ENCODE measurements at regions not wholly inside any gene's neighbourhood (a gene's known extent, or its start where the extent isn't known, plus 50 kb on each side); places are given as distances from the start of the nearest gene placed in this dataset.
"Not testable (repeated sequence)": the region's sequence is repeated elsewhere in the genome, so short reads cannot be mapped to it uniquely, and the experiment has no call there.

DNA sequence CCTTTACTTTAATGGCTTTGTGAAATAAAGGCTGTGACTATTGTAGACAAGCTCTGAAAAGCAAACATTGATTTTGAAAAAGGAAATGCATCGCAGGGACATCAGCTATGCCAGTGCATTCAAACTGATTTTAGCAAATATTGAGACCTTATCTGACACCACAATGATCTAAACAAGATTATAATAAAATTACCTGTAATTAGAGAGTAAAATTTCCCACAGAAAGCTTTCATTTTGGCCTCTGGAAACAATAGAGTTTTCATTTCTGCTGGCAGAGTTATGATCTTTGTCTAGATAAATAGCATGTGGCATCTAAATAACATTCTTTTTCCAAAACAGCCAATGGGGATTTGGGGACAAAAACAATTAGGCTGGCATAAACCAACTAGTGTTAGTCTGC is 650.4 kb upstream of the PRMT6 start:
- H3K27ac ChIP-seq, result no peak overlapping the region
- no peaks in the 10 kb centered on the region for H3K9me2 ChIP-seq (replicated peaks; ENCODE audit: insufficient read depth)
- no peaks in the 10 kb centered on the region for H3K4me1 ChIP-seq (ENCODE audit: insufficient read depth)
- no peak overlapping the region for H3K4me3 ChIP-seq
- no peak overlapping the region for H2AFZ ChIP-seq
- no peaks in the 10 kb centered on the region for H3K36me3 ChIP-seq (replicated peaks; ENCODE audit: insufficient read depth, low read depth)
- H3K4me2 ChIP-seq, result no peak overlapping the region
- TF ChIP-seq, protein P1, sequence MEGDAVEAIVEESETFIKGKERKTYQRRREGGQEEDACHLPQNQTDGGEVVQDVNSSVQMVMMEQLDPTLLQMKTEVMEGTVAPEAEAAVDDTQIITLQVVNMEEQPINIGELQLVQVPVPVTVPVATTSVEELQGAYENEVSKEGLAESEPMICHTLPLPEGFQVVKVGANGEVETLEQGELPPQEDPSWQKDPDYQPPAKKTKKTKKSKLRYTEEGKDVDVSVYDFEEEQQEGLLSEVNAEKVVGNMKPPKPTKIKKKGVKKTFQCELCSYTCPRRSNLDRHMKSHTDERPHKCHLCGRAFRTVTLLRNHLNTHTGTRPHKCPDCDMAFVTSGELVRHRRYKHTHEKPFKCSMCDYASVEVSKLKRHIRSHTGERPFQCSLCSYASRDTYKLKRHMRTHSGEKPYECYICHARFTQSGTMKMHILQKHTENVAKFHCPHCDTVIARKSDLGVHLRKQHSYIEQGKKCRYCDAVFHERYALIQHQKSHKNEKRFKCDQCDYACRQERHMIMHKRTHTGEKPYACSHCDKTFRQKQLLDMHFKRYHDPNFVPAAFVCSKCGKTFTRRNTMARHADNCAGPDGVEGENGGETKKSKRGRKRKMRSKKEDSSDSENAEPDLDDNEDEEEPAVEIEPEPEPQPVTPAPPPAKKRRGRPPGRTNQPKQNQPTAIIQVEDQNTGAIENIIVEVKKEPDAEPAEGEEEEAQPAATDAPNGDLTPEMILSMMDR (IDR thresholded peaks at IDR 0.05; ENCODE audit: poor library complexity), result no peak
- TF ChIP-seq EZH2phosphoT487 (IDR thresholded peaks at IDR 0.05; ENCODE audit: low read depth, severe bottlenecking, unreplicated experiment) (no peak), EZH2 (IDR thresholded peaks at IDR 0.05; ENCODE audit: borderline replicate concordance) (no peak)
- H3K9me3 ChIP-seq (ENCODE audit: low read depth), result no peaks in the 10 kb centered on the region
- no peaks in the 10 kb centered on the region for H3K79me2 ChIP-seq
- DNase-seq (ENCODE audit: low spot score), result no peak
- WGBS (ENCODE audit: low lambda C conversion rate, missing lambda C conversion rate), result 89% methylated on average over 1 of the region's 1 CpG
- H4K20me1 ChIP-seq (ENCODE audit: insufficient read depth, poor library complexity, severe bottlenecking), result no peaks in the 10 kb centered on the region
- H3K27me3 ChIP-seq, result no peaks in the 10 kb centered on the region

DNA sequence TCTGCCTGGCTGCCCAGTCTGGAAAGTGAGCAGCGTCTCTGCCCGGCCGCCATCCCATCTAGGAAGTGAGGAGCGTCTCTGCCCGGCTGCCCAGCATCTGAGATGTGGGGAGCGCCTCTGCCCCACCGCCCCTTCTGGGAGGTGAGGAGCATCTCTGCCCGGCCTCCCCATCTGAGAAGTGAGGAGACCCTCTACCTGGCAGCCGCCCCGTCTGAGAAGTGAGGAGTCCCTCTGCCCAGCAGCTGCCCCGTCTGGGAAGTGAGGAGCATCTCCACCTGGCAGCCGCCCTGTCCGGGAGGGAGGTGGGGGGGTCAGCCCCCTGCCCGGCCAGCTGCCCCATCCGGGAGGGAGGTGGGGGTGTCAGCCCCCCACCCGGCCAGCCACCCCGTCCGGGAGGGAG is 644.2 kb upstream of the PRMT6 start:
- H3K9me3 ChIP-seq (ENCODE audit: low read depth); H3K4me1 ChIP-seq (ENCODE audit: insufficient read depth); H3K9me2 ChIP-seq (replicated peaks; ENCODE audit: insufficient read depth); H3K4me2 ChIP-seq; H3K79me2 ChIP-seq; H4K20me1 ChIP-seq (ENCODE audit: insufficient read depth, poor library complexity, severe bottlenecking); DNase-seq (ENCODE audit: low spot score); H3K27ac ChIP-seq; H3K4me3 ChIP-seq; H3K36me3 ChIP-seq (replicated peaks; ENCODE audit: insufficient read depth, low read depth); H3K27me3 ChIP-seq; H2AFZ ChIP-seq: not testable (repeated sequence)
- WGBS (ENCODE audit: low lambda C conversion rate, missing lambda C conversion rate), result 96% methylated on average over 12 of the region's 18 CpGs

DNA sequence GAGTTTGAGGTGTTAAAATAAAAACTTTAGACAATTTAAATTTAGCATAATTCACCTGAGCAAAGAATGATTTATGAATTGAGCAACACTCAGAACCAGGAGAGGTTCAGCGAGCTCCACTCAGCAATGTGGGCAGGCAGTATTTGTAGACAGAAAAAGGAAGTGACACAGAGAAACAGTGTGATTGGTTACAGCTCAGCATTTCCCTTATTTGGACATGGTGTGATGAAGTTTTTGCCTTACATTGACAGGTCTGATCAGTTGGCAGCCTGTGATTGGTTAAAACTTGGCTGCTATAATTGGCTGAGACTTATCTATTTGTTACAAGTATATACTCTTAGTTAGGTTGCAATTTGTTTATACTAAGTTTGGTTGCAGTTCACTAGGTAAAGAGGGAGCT is 621.2 kb upstream of the PRMT6 start:
- Histone ChIP-seq H3K4me3 (no peak overlapping the region), H3K27me3 (no peaks in the 10 kb centered on the region), H3K4me1 (ENCODE audit: insufficient read depth) (no peaks in the 10 kb centered on the region), H3K4me2 (no peak overlapping the region), H3K79me2 (no peaks in the 10 kb centered on the region), H3K9me3 (ENCODE audit: low read depth) (no peaks in the 10 kb centered on the region), H4K20me1 (ENCODE audit: insufficient read depth, poor library complexity, severe bottlenecking) (no peaks in the 10 kb centered on the region), H3K36me3 (replicated peaks; ENCODE audit: insufficient read depth, low read depth) (no peaks in the 10 kb centered on the region), H3K27ac (no peak overlapping the region), H3K9me2 (replicated peaks; ENCODE audit: insufficient read depth) (no peaks in the 10 kb centered on the region), H2AFZ (no peak overlapping the region)
- WGBS (ENCODE audit: low lambda C conversion rate, missing lambda C conversion rate), result 95% methylated on average over 1 of the region's 1 CpG
- TF ChIP-seq, protein P1 (IDR thresholded peaks at IDR 0.05; ENCODE audit: poor library complexity), result no peak
- TF ChIP-seq EZH2 (IDR thresholded peaks at IDR 0.05; ENCODE audit: borderline replicate concordance), result no peak
- TF ChIP-seq EZH2phosphoT487 (IDR thresholded peaks at IDR 0.05; ENCODE audit: low read depth, severe bottlenecking, unreplicated experiment), result no peak
- no peak for DNase-seq (ENCODE audit: low spot score)

DNA sequence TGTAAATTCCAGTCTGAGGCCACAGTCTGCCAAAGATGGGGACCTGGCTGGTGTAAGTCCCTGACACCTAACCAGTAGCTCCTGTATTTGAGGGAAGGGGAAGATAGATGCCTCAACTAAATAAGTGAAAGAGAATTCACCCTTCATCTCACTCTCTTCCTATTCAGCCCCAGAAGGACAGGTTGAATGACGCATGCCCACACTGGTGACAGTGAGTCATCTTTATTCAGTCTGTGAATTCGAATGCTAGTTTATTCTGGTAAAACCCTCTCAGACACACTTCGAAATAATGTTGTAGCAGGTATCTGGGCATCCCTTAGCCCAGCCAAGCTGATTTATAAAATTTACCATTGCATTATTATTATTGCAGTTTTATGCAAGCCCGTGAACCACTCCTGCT is 617.0 kb upstream of the PRMT6 start:
- H2AFZ ChIP-seq, result no peak overlapping the region
- 86% methylated on average over 4 of the region's 4 CpGs for WGBS (ENCODE audit: low lambda C conversion rate, missing lambda C conversion rate)
- TF ChIP-seq EZH2 (IDR thresholded peaks at IDR 0.05; ENCODE audit: borderline replicate concordance), result no peak
- TF ChIP-seq, protein P1 (IDR thresholded peaks at IDR 0.05; ENCODE audit: poor library complexity), result no peak
- no peak for TF ChIP-seq EZH2phosphoT487 (IDR thresholded peaks at IDR 0.05; ENCODE audit: low read depth, severe bottlenecking, unreplicated experiment)

More for the DNA sequence above, 617.0 kb upstream of the PRMT6 start:
- no peaks in the 10 kb centered on the region for H3K4me1 ChIP-seq (ENCODE audit: insufficient read depth)
- H3K9me3 ChIP-seq (ENCODE audit: low read depth), result no peaks in the 10 kb centered on the region
- no peaks in the 10 kb centered on the region for H3K36me3 ChIP-seq (replicated peaks; ENCODE audit: insufficient read depth, low read depth)
- H3K27me3 ChIP-seq, result no peaks in the 10 kb centered on the region
- no peak for DNase-seq (ENCODE audit: low spot score)
- H3K4me3 ChIP-seq, result no peak overlapping the region
- H4K20me1 ChIP-seq (ENCODE audit: insufficient read depth, poor library complexity, severe bottlenecking), result no peaks in the 10 kb centered on the region
- H3K9me2 ChIP-seq (replicated peaks; ENCODE audit: insufficient read depth), result no peaks in the 10 kb centered on the region
- no peak overlapping the region for H3K27ac ChIP-seq
- H3K4me2 ChIP-seq, result no peak overlapping the region
- H3K79me2 ChIP-seq, result no peaks in the 10 kb centered on the region
